Daoy (cell line): ENCODE measurements at regions not wholly inside any gene's neighbourhood (a gene's known extent, or its start where the extent isn't known, plus 50 kb on each side); places are given as distances from the start of the nearest gene placed in this dataset.
"Not testable (repeated sequence)": the region's sequence is repeated elsewhere in the genome, so short reads cannot be mapped to it uniquely, and the experiment has no call there.

Experiments
- DNase-seq: peaks from one replicate; pipeline ENCODE4 v3.0.0-alpha.2; 2015; ENCODE audit warnings: low read depth

GRCh38 chr7:153010416-153010815 is 250.9 kb downstream of the ACTR3B start:
- no peak for DNase-seq

- DNase-seq = no peak
These were observed 252.7 kb downstream of the ACTR3B start for GRCh38 chr7:153012203-153012602.

GRCh38 chr7:153017223-153017622 is 257.7 kb downstream of the ACTR3B start:
- DNase-seq = no peak

GRCh38 chr7:153021542-153021941 is 262.0 kb downstream of the ACTR3B start:
- DNase-seq = no peak

GRCh38 chr7:153022475-153023193 is 263.1 kb downstream of the ACTR3B start:
- no peak for DNase-seq

GRCh38 chr7:153023194-153023592 is 263.6 kb downstream of the ACTR3B start:
- no peak for DNase-seq

- DNase-seq = no peak
These were observed 267.7 kb downstream of the ACTR3B start for GRCh38 chr7:153027210-153027609.

- DNase-seq = no peak
These were observed 268.4 kb downstream of the ACTR3B start for GRCh38 chr7:153027904-153028303.

- no peak for DNase-seq
These were observed 271.4 kb downstream of the ACTR3B start for GRCh38 chr7:153030976-153031375.

- no peak for DNase-seq
These were observed 275.2 kb downstream of the ACTR3B start for GRCh38 chr7:153034791-153035190.

- no peak for DNase-seq
These were observed 277.0 kb downstream of the ACTR3B start for GRCh38 chr7:153036396-153037063.

- no peak for DNase-seq
These were observed 283.9 kb downstream of the ACTR3B start for GRCh38 chr7:153043440-153043839.

GRCh38 chr7:153044981-153045380 is 285.4 kb downstream of the ACTR3B start:
- DNase-seq = no peak

GRCh38 chr7:153047079-153047959 is 287.8 kb downstream of the ACTR3B start:
- no peak for DNase-seq

GRCh38 chr7:153052206-153052605 is 292.7 kb downstream of the ACTR3B start:
- DNase-seq = no peak

- peak; percentile 25 for DNase-seq
These were observed 302.5 kb downstream of the ACTR3B start for GRCh38 chr7:153061910-153062528.

GRCh38 chr7:153065051-153065450 is 305.5 kb downstream of the ACTR3B start:
- DNase-seq = no peak

GRCh38 chr7:153066711-153067110 is 307.2 kb downstream of the ACTR3B start:
- DNase-seq = no peak

GRCh38 chr7:153070141-153070540 is 310.6 kb downstream of the ACTR3B start:
- DNase-seq = no peak

- no peak for DNase-seq
These were observed 313.3 kb downstream of the ACTR3B start for GRCh38 chr7:153072806-153073205.

- not testable (repeated sequence) for DNase-seq
These were observed 316.7 kb downstream of the ACTR3B start for GRCh38 chr7:153076289-153076688.

GRCh38 chr7:153081496-153081895 is 321.9 kb downstream of the ACTR3B start:
- no peak for DNase-seq
